A673 (cell line): ENCODE measurements at regions not wholly inside any gene's neighbourhood (a gene's known extent, or its start where the extent isn't known, plus 50 kb on each side); places are given as distances from the start of the nearest gene placed in this dataset.

Source experiments
- EZH2 ChIP-seq: fragments of 200-600 bp; sonication (generic); IDR thresholded peaks from 2 replicates; pipeline ENCODE4 v1.6.1; 2017; ENCODE audit warnings: borderline replicate concordance, low read depth, mild to moderate bottlenecking, mixed read lengths, antibody characterized with exemption, low read length; ENCODE audit not compliant: poor library complexity, severe bottlenecking
- TF ChIP-seq, protein P1 (sequence below): fragments of 300-800, 200-600 bp; sonication (generic); conservative IDR thresholded peaks from 2 replicates; pipeline ENCODE4 v1.5.1; 2017; ENCODE audit warnings: low read depth, mild to moderate bottlenecking, antibody characterized with exemption, low read length, moderate library complexity, mixed read lengths

- TF ChIP-seq, protein P1, sequence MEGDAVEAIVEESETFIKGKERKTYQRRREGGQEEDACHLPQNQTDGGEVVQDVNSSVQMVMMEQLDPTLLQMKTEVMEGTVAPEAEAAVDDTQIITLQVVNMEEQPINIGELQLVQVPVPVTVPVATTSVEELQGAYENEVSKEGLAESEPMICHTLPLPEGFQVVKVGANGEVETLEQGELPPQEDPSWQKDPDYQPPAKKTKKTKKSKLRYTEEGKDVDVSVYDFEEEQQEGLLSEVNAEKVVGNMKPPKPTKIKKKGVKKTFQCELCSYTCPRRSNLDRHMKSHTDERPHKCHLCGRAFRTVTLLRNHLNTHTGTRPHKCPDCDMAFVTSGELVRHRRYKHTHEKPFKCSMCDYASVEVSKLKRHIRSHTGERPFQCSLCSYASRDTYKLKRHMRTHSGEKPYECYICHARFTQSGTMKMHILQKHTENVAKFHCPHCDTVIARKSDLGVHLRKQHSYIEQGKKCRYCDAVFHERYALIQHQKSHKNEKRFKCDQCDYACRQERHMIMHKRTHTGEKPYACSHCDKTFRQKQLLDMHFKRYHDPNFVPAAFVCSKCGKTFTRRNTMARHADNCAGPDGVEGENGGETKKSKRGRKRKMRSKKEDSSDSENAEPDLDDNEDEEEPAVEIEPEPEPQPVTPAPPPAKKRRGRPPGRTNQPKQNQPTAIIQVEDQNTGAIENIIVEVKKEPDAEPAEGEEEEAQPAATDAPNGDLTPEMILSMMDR: no peak
- no peak for TF ChIP-seq EZH2
Observed at GRCh38 chr1:186518822-186519381, 58.0 kb upstream of the PDC start.
